H1 (cell line): ENCODE measurements at regions not wholly inside any gene's neighbourhood (a gene's known extent, or its start where the extent isn't known, plus 50 kb on each side); places are given as distances from the start of the nearest gene placed in this dataset.

Source experiments
- CTCF ChIA-PET: fragments of 300-600 bp; sonication (Branson Sonifier 250); formaldehyde crosslinking; loops from one replicate; lab custom pipeline; 2021; ENCODE audit not compliant: partially characterized antibody; lab: Charles Lee
- POLR2A ChIA-PET: fragments of 300-600 bp; sonication (Branson Sonifier 250); formaldehyde crosslinking; loops from one replicate; lab custom pipeline; 2021; ENCODE audit warnings: inconsistent platforms; ENCODE audit not compliant: partially characterized antibody; lab: Charles Lee
- DNase-seq, 2 experiments: peaks; one replicate each; pipeline versions ENCODE4 v3.0.0 to v3.0.0-alpha.2; 2010 to 2022; ENCODE audit warnings: low spot score in 2 of 2, low read depth in 1 of 2, mixed read lengths in 1 of 2
- FAIRE-seq: peaks from 2 replicates; lab custom pipeline; 2011; peaks lifted over from hg19 to GRCh38; lab: Jason Lieb, UNC
- H2AFZ ChIP-seq: 2 replicates; pipeline ENCODE4 v1.8.1; 2012; ENCODE audit warnings: low read length, inconsistent platforms
- H2AK5ac ChIP-seq: 2 replicates; pipeline ENCODE4 v1.6.1; 2013; ENCODE audit warnings: low read depth, low read length
- H2BK120ac ChIP-seq: replicated peaks from 2 replicates; pipeline ENCODE3; 2013; ENCODE audit warnings: low read depth, low read length, inconsistent platforms
- H2BK12ac ChIP-seq: 2 replicates; pipeline ENCODE4 v1.6.1; 2013; ENCODE audit warnings: low read depth, low read length
- H2BK15ac ChIP-seq: 2 replicates; pipeline ENCODE4 v1.6.1; 2013; ENCODE audit warnings: low read length
- H2BK20ac ChIP-seq: 2 replicates; pipeline ENCODE4 v1.6.1; 2013; ENCODE audit warnings: low read length
- H2BK5ac ChIP-seq: 2 replicates; pipeline ENCODE4 v1.6.1; 2013; ENCODE audit warnings: low read depth, low read length
- H3K14ac ChIP-seq: 2 replicates; pipeline ENCODE4 v1.6.1; 2013; ENCODE audit warnings: inconsistent platforms; ENCODE audit not compliant: insufficient read length
- H3K18ac ChIP-seq: 2 replicates; pipeline ENCODE4 v1.6.1; 2013; ENCODE audit warnings: low read length; ENCODE audit errors: extremely low read depth
- H3K23ac ChIP-seq: 2 replicates; pipeline ENCODE4 v1.6.1; 2013; ENCODE audit warnings: inconsistent platforms; ENCODE audit not compliant: insufficient read length
- H3K23me2 ChIP-seq: 2 replicates; pipeline ENCODE4 v1.6.1; 2013; ENCODE audit warnings: low read depth, low read length
- H3K27ac ChIP-seq: 2 replicates; pipeline ENCODE4 v1.6.1; 2011; ENCODE audit warnings: low read depth, low read length, inconsistent platforms
- H3K27me3 ChIP-seq, 4 experiments: replicated peaks in 1 of 4; 1 replicate in 1 of 4; 2 replicates in 3 of 4; pipeline versions ENCODE4 v1.6.1 to v1.8.1; 2011 to 2013; ENCODE audit warnings: low read length in 3 of 4, mild to moderate bottlenecking in 3 of 4, inconsistent platforms in 2 of 4, mixed read lengths in 2 of 4, moderate library complexity in 1 of 4; ENCODE audit not compliant: control insufficient read depth in 3 of 4, insufficient read depth in 3 of 4; ENCODE audit errors: extremely low read depth in 1 of 4
- H3K36me3 ChIP-seq, 4 experiments: 2 replicates each; pipeline versions ENCODE4 v1.6.1 to v1.8.1; 2011 to 2013; ENCODE audit warnings: mild to moderate bottlenecking in 4 of 4, low read length in 3 of 4, moderate library complexity in 2 of 4, control low read depth in 1 of 4, inconsistent platforms in 1 of 4; ENCODE audit not compliant: insufficient read depth in 4 of 4, control insufficient read depth in 2 of 4
- H3K4ac ChIP-seq: replicated peaks from 2 replicates; pipeline ENCODE3; 2013; ENCODE audit warnings: low read length, low read depth, mixed read lengths, inconsistent platforms; ENCODE audit not compliant: insufficient read length
- H3K4me1 ChIP-seq, 4 experiments: replicated peaks in 1 of 4; 1 replicate in 1 of 4; 2 replicates in 3 of 4; pipeline versions ENCODE4 v1.6.1 to v1.8.1; 2011 to 2013; ENCODE audit warnings: low read length in 3 of 4, inconsistent platforms in 2 of 4, mixed read lengths in 1 of 4; ENCODE audit not compliant: insufficient read depth in 4 of 4, control insufficient read depth in 3 of 4
- H3K4me2 ChIP-seq, 2 experiments: 2 replicates each; pipeline versions ENCODE4 v1.6.1 to v1.8.1; 2011 to 2013; ENCODE audit warnings: low read depth in 2 of 2, low read length in 2 of 2, control low read depth in 1 of 2, inconsistent platforms in 1 of 2, mild to moderate bottlenecking in 1 of 2; ENCODE audit not compliant: insufficient read depth in 1 of 2
- H3K4me3 ChIP-seq, 4 experiments: fragments of 200-600, 300-600 bp in 1 of 4; sonication (generic), shearing (Covaris generic), sonication (Bioruptor Twin) in 1 of 4; 2 replicates each; pipeline versions ENCODE4 v1.5.1 to v1.8.1; 2011 to 2016; ENCODE audit warnings: low read length in 4 of 4, low read depth in 3 of 4, control low read depth in 2 of 4, inconsistent platforms in 2 of 4, mild to moderate bottlenecking in 2 of 4, mixed read lengths in 1 of 4, moderate library complexity in 1 of 4; ENCODE audit not compliant: insufficient read depth in 2 of 4; ENCODE audit errors: extremely low read depth in 1 of 4
- H3K56ac ChIP-seq: replicated peaks from 2 replicates; pipeline ENCODE3; 2013; ENCODE audit warnings: low read depth, mild to moderate bottlenecking, mixed read lengths, low read length, inconsistent platforms; ENCODE audit not compliant: insufficient read length
- H3K79me1 ChIP-seq: 2 replicates; pipeline ENCODE4 v1.6.1; 2013; ENCODE audit warnings: low read depth, low read length, control low read depth
- H3K79me2 ChIP-seq, 2 experiments: 2 replicates each; pipeline versions ENCODE4 v1.6.1 to v1.8.1; 2012 to 2013; ENCODE audit warnings: low read length in 2 of 2, mild to moderate bottlenecking in 2 of 2, inconsistent platforms in 1 of 2; ENCODE audit not compliant: insufficient read depth in 2 of 2, control insufficient read depth in 1 of 2
- H3K9ac ChIP-seq, 4 experiments: replicated peaks in 1 of 4; 1 replicate in 1 of 4; 2 replicates in 3 of 4; pipeline versions ENCODE4 v1.6.1 to v1.8.1; 2011 to 2013; ENCODE audit warnings: low read depth in 3 of 4, low read length in 3 of 4, control low read depth in 2 of 4, mild to moderate bottlenecking in 2 of 4, moderate library complexity in 2 of 4, inconsistent platforms in 1 of 4; ENCODE audit errors: extremely low read depth in 1 of 4
- H3K9me3 ChIP-seq, 2 experiments: 2 replicates each; pipeline versions ENCODE4 v1.6.1 to v1.8.1; 2012 to 2013; ENCODE audit warnings: mild to moderate bottlenecking in 2 of 2, moderate library complexity in 2 of 2, control low read depth in 1 of 2, inconsistent platforms in 1 of 2, low read depth in 1 of 2, low read length in 1 of 2, mixed read lengths in 1 of 2; ENCODE audit not compliant: insufficient read depth in 2 of 2
- H4K20me1 ChIP-seq, 2 experiments: replicated peaks in 1 of 2; 2 replicates each; pipeline versions ENCODE3 to v1.8.1; 2011 to 2013; ENCODE audit warnings: inconsistent platforms in 2 of 2, low read length in 2 of 2, mild to moderate bottlenecking in 1 of 2; ENCODE audit not compliant: insufficient read depth in 2 of 2, control insufficient read depth in 1 of 2
- H4K5ac ChIP-seq: 2 replicates; pipeline ENCODE4 v1.6.1; 2013; ENCODE audit warnings: low read length, low read depth, mixed read lengths, inconsistent platforms; ENCODE audit not compliant: insufficient read length
- H4K8ac ChIP-seq: 2 replicates; pipeline ENCODE4 v1.8.0; 2013; ENCODE audit warnings: mild to moderate bottlenecking, moderate library complexity, low read length, inconsistent platforms; ENCODE audit not compliant: insufficient read depth; ENCODE audit errors: extremely low read depth
- H4K91ac ChIP-seq: replicated peaks from 2 replicates; pipeline ENCODE3; 2013; ENCODE audit warnings: low read length, mixed read lengths, inconsistent platforms; ENCODE audit not compliant: insufficient read length
- BACH1 ChIP-seq: IDR thresholded peaks from 2 replicates; pipeline ENCODE4 v1.6.1; 2012; ENCODE audit warnings: low read length, improper control_type of control experiment
- CBX8 ChIP-seq: fragments of 300-800, 300-1000 bp; sonication (generic); IDR thresholded peaks from 2 replicates; pipeline ENCODE4 v1.7.1; 2016; ENCODE audit warnings: low read depth, low read length, borderline replicate concordance
- GTF2F1 ChIP-seq: IDR thresholded peaks from 2 replicates; pipeline ENCODE4 v1.6.1; 2012; ENCODE audit warnings: low read depth, low read length, improper control_type of control experiment, borderline replicate concordance
- JUND ChIP-seq: IDR thresholded peaks from 2 replicates; pipeline ENCODE4 v1.6.1; 2011; ENCODE audit warnings: mild to moderate bottlenecking, improper control_type of control experiment, low read length
- MAFK ChIP-seq: IDR thresholded peaks from 2 replicates; pipeline ENCODE4 v1.6.1; 2012; ENCODE audit warnings: low read depth, mild to moderate bottlenecking, improper control_type of control experiment, low read length
- PHF8 ChIP-seq: fragments of 200-600 bp; sonication (generic); conservative IDR thresholded peaks from 2 replicates; pipeline ENCODE4 v1.7.1; 2012; ENCODE audit warnings: low read depth, mild to moderate bottlenecking, inconsistent platforms, low read length, moderate library complexity
- POLR2A ChIP-seq, 2 experiments: IDR thresholded peaks; 1 replicate in 1 of 2; 2 replicates in 1 of 2; pipeline ENCODE4 v1.6.1; 2011; ENCODE audit warnings: low read depth in 2 of 2, low read length in 2 of 2, mild to moderate bottlenecking in 2 of 2; ENCODE audit errors: control extremely low read depth in 1 of 2
- RAD21 ChIP-seq, 2 experiments: IDR thresholded peaks in 1 of 2; conservative IDR thresholded peaks in 1 of 2; 2 replicates each; pipeline ENCODE4 v1.6.1; 2011; ENCODE audit warnings: low read depth in 2 of 2, low read length in 2 of 2, improper control_type of control experiment in 1 of 2, inconsistent platforms in 1 of 2, mild to moderate bottlenecking in 1 of 2, moderate library complexity in 1 of 2
- RFX5 ChIP-seq: IDR thresholded peaks from 2 replicates; pipeline ENCODE4 v1.6.1; 2011; ENCODE audit warnings: low read depth, low read length, improper control_type of control experiment, borderline replicate concordance
- SP4 ChIP-seq: IDR thresholded peaks from 2 replicates; pipeline ENCODE4 v1.6.1; 2012; ENCODE audit warnings: low read length, inconsistent platforms
- TAF1 ChIP-seq: IDR thresholded peaks from 2 replicates; pipeline ENCODE4 v1.6.1; 2011; ENCODE audit warnings: mild to moderate bottlenecking, low read depth, low read length
- USF2 ChIP-seq: IDR thresholded peaks from 2 replicates; pipeline ENCODE4 v1.6.1; 2011; ENCODE audit warnings: low read length, improper control_type of control experiment
- WGBS, 2 experiments: shearing (Covaris generic) in 1 of 2; methylation state at CpG; one replicate each; pipeline versions ENCODE4 v1.1.6 to v1.1.7; 2013 to 2015; ENCODE audit warnings: low lambda C conversion rate in 2 of 2, mixed read lengths in 2 of 2, inconsistent platforms in 1 of 2, low coverage in 1 of 2, missing lambda C conversion rate in 1 of 2; ENCODE audit not compliant: insufficient replicate concordance in 2 of 2, insufficient coverage in 1 of 2, insufficient read length in 1 of 2; ENCODE audit errors: extremely low coverage in 1 of 2, missing lambda C conversion rate in 1 of 2; 5-methylcytosine and 5-hydroxymethylcytosine counted together

DNA sequence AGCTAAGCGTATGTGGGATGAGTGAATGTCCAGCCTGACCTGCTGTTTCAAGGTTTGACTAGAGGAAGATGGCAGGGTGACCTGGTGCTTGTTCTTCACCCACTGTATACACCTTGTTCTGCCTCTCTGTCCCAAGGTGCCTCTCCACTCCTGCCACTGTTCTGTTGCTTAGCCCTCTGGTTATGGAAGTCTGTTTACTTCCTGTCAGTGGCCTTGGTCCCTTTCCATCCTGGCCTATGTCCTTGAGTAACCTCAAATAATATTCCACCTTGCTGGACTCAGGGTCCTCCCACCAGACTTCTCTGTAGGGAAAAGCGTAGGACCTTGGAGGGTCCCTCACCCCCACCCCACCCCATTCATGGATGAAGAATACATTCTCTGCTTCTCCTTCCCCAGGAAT, 73.2 kb upstream of the SALL1 start:
- no peak overlapping the region; the same call in 1 of the 2 replicates for H2BK12ac ChIP-seq
- no peak overlapping the region for H3K4ac ChIP-seq
- H2AK5ac ChIP-seq = no peak overlapping the region
- H3K79me2 ChIP-seq = no peaks in the 10 kb centered on the region
- 91% methylated on average over 2 of the region's 2 CpGs; no CpG with 5 or more reads in 1 of the 2 experiments for WGBS, 2 experiments
- no peak overlapping the region for H3K27ac ChIP-seq
- POLR2A ChIA-PET = no interaction called here
- no peak overlapping the region for H2BK20ac ChIP-seq
- peak overlapping the region; percentile 25 for H4K91ac ChIP-seq
- H3K14ac ChIP-seq = no peak overlapping the region
- no peak overlapping the region for H3K9ac ChIP-seq
- no peak overlapping the region for H2AFZ ChIP-seq
- H3K18ac ChIP-seq = no peak overlapping the region
- no peak overlapping the region for H4K8ac ChIP-seq
- H4K20me1 ChIP-seq = no peaks in the 10 kb centered on the region
- no peak overlapping the region for H3K56ac ChIP-seq
- no peaks in the 10 kb centered on the region for H3K36me3 ChIP-seq
- peaks cover 0 to 9% (median 3%) of the 10 kb centered on the region in 4 experiments; a peak in 4 of 7 replicates for H3K4me1 ChIP-seq
- no peaks in the 10 kb centered on the region for H3K9me3 ChIP-seq
- FAIRE-seq (no peak), DNase-seq (no peak)
- no peak overlapping the region for H2BK120ac ChIP-seq
- H3K4me2 ChIP-seq = no peak overlapping the region
- H3K23me2 ChIP-seq = no peaks in the 10 kb centered on the region
- H3K4me3 ChIP-seq = no peak overlapping the region
- H4K5ac ChIP-seq = no peak overlapping the region
- no peak overlapping the region for H2BK15ac ChIP-seq
- no peaks in the 10 kb centered on the region; a peak in 1 of 7 replicates for H3K27me3 ChIP-seq
- no peak overlapping the region for H2BK5ac ChIP-seq
- H3K79me1 ChIP-seq = no peaks in the 10 kb centered on the region
- CTCF ChIA-PET = interaction anchor here (1.3 kb wide), 1 partner anchor 22 kb away, joined by 4 read pairs; no protein-coding TSS in a partner anchor
- no peak overlapping the region for H3K23ac ChIP-seq
- no peak for TF ChIP-seq PHF8
- TF ChIP-seq GTF2F1 = no peak
- TF ChIP-seq USF2 = no peak
- no peak for TF ChIP-seq RAD21 (IDR thresholded peaks at IDR 0.05 in 1 of 2, conservative IDR thresholded peaks at IDR 0.05 in 1 of 2; ENCODE audit: low read depth in 2 of 2, low read length in 2 of 2)
- no peak for TF ChIP-seq BACH1
- no peak for TF ChIP-seq MAFK
- TF ChIP-seq POLR2A (IDR thresholded peaks at IDR 0.05; ENCODE audit: control extremely low read depth in 1 of 2, low read depth in 2 of 2, low read length in 2 of 2) = no peak
- no peak for TF ChIP-seq RFX5
- TF ChIP-seq CBX8 = no peak
- no peak for TF ChIP-seq JUND
- no peak for TF ChIP-seq SP4
- no peak for TF ChIP-seq TAF1
